Common myeloid progenitor, CD34-positive (primary cell): ENCODE measurements at regions not wholly inside any gene's neighbourhood (a gene's known extent, or its start where the extent isn't known, plus 50 kb on each side); places are given as distances from the start of the nearest gene placed in this dataset.
"Not testable (repeated sequence)": the region's sequence is repeated elsewhere in the genome, so short reads cannot be mapped to it uniquely, and the experiment has no call there.

ENCODE experiments used
- CTCF ChIA-PET: fragments of 350-600 bp; sonication (Branson Sonifier 250); formaldehyde crosslinking; loops from one replicate; lab custom pipeline; 2021; ENCODE audit warnings: antibody characterized with exemption; lab: Charles Lee
- POLR2A ChIA-PET: fragments of 350-600 bp; sonication (Branson Sonifier 250); formaldehyde crosslinking; loops from one replicate; lab custom pipeline; 2021; ENCODE audit warnings: antibody characterized with exemption; lab: Charles Lee
- DNase-seq, 3 donors: peaks; one replicate each; pipeline versions ENCODE4 v3.0.0 to v3.0.0-alpha.2; 2013
- H3K27ac ChIP-seq, 2 experiments: 1 replicate in 1 of 2; 2 replicates in 1 of 2; pipeline ENCODE4 v1.7.0; 2013; ENCODE audit warnings: inconsistent platforms in 2 of 2, low read length in 2 of 2, mild to moderate bottlenecking in 2 of 2, low read depth in 1 of 2, moderate library complexity in 1 of 2; ENCODE audit not compliant: severe bottlenecking in 2 of 2, insufficient read depth in 1 of 2, poor library complexity in 1 of 2
- H3K27me3 ChIP-seq, 5 experiments: replicated peaks in 2 of 5; 1 replicate in 3 of 5; 2 replicates in 2 of 5; pipeline versions ENCODE4 v1.6.1 to v1.7.0; 2013; ENCODE audit warnings: low read length in 4 of 5, mild to moderate bottlenecking in 2 of 5, moderate library complexity in 2 of 5, inconsistent platforms in 1 of 5; ENCODE audit not compliant: insufficient read depth in 5 of 5, control insufficient read depth in 4 of 5
- H3K36me3 ChIP-seq, 4 experiments: 1 replicate in 2 of 4; 2 replicates in 2 of 4; pipeline versions ENCODE4 v1.6.1 to v1.7.0; 2013; ENCODE audit warnings: low read length in 3 of 4, control low read depth in 1 of 4, mild to moderate bottlenecking in 1 of 4; ENCODE audit not compliant: control insufficient read depth in 4 of 4, insufficient read depth in 4 of 4
- H3K4me1 ChIP-seq, 4 experiments: 1 replicate in 3 of 4; 2 replicates in 1 of 4; pipeline versions ENCODE4 v1.6.1 to v1.7.1; 2013; ENCODE audit warnings: low read length in 3 of 4, mild to moderate bottlenecking in 3 of 4, control low read depth in 1 of 4, inconsistent platforms in 1 of 4, moderate library complexity in 1 of 4; ENCODE audit not compliant: control insufficient read depth in 4 of 4, insufficient read depth in 4 of 4; ENCODE audit errors: control extremely low read depth in 1 of 4
- H3K4me3 ChIP-seq, 7 experiments: 1 replicate in 4 of 7; 2 replicates in 3 of 7; pipeline versions ENCODE4 v1.5.1 to v1.7.0; 2013; ENCODE audit warnings: mild to moderate bottlenecking in 7 of 7, low read length in 6 of 7, moderate library complexity in 6 of 7, inconsistent platforms in 2 of 7, low read depth in 2 of 7, control low read depth in 1 of 7; ENCODE audit not compliant: insufficient read depth in 4 of 7, control insufficient read depth in 1 of 7; ENCODE audit errors: extremely low read depth in 1 of 7
- H3K9me3 ChIP-seq, 5 experiments: 1 replicate in 4 of 5; 2 replicates in 1 of 5; pipeline versions ENCODE4 v1.6.1 to v1.7.1; 2013; ENCODE audit warnings: low read length in 4 of 5, mild to moderate bottlenecking in 2 of 5, inconsistent platforms in 1 of 5, low read depth in 1 of 5, moderate library complexity in 1 of 5; ENCODE audit not compliant: control insufficient read depth in 4 of 5, insufficient read depth in 2 of 5; ENCODE audit errors: control extremely low read depth in 1 of 5
- WGBS: methylation state at CpG from one replicate; pipeline ENCODE4 v1.1.5; 2013; ENCODE audit not compliant: insufficient coverage; 5-methylcytosine and 5-hydroxymethylcytosine counted together

GRCh38 chr14:22178333-22178839 lies 410.6 kb downstream of the DAD1 start:
- Histone ChIP-seq H3K4me1 (peaks cover 9 to 35% (median 23%) of the 10 kb centered on the region in 4 experiments), H3K27me3 (peaks cover 0 to 68% (median 17%) of the 10 kb centered on the region in 5 experiments), H3K36me3 (no peaks in the 10 kb centered on the region), H3K9me3 (no peaks in the 10 kb centered on the region), H3K4me3 (peak overlapping the region in 3 of 7 experiments; percentile 0 to 48 (median 35)), H3K27ac (no peak overlapping the region)
- peak; percentile 52 to 90 (median 86) for DNase-seq
- ChIA-PET POLR2A (interaction anchor here (1.2 kb wide), 1 partner anchor 378 kb away, joined by 4 read pairs; no protein-coding TSS in a partner anchor), CTCF (interaction anchor here (0.8 to 6.5 kb wide), 9 partner anchors 11 to 48 kb away, joined by 3 to 64 read pairs (median 5); no protein-coding TSS in a partner anchor)
- whole genome bisulfite sequencing, result 9% methylated on average over 2 of the region's 2 CpGs

- Histone ChIP-seq H3K4me3 (peak overlapping the region in 3 of 7 experiments; percentile 0 to 48 (median 35)), H3K27ac (no peak overlapping the region), H3K4me1 (peaks cover 9 to 35% (median 23%) of the 10 kb centered on the region in 4 experiments), H3K36me3 (no peaks in the 10 kb centered on the region), H3K9me3 (no peaks in the 10 kb centered on the region), H3K27me3 (peaks cover 0 to 67% (median 21%) of the 10 kb centered on the region in 5 experiments)
- POLR2A ChIA-PET, result interaction anchor here (1.2 kb wide), 1 partner anchor 378 kb away, joined by 4 read pairs; no protein-coding TSS in a partner anchor
- CTCF ChIA-PET, result interaction anchor here (0.7 to 6.5 kb wide), 11 partner anchors 10 to 56 kb away, joined by 3 to 64 read pairs (median 5); no protein-coding TSS in a partner anchor
- DNase-seq, result peak; percentile 84 to 96 (median 92)
- WGBS, result 0% methylated on average over 1 of the region's 4 CpGs
These were observed 411.2 kb downstream of the DAD1 start for GRCh38 chr14:22177870-22178269.

GRCh38 chr14:22176957-22177356 lies 412.1 kb downstream of the DAD1 start:
- Histone ChIP-seq H3K36me3 (no peaks in the 10 kb centered on the region), H3K27me3 (peaks cover 0 to 66% (median 19%) of the 10 kb centered on the region in 5 experiments), H3K27ac (no peak overlapping the region), H3K4me3 (no peak overlapping the region), H3K4me1 (peaks cover 9 to 35% (median 23%) of the 10 kb centered on the region in 4 experiments), H3K9me3 (no peaks in the 10 kb centered on the region)
- WGBS, result no CpG with 5 or more reads among the region's 1 CpG
- DNase-seq, result peak in 2 of 3 donors; percentile 16 to 28
- POLR2A ChIA-PET, result no interaction called here
- CTCF ChIA-PET, result interaction anchor here (0.6 to 6.5 kb wide), 9 partner anchors 10 to 1648 kb away, joined by 3 to 64 read pairs (median 7); no protein-coding TSS in a partner anchor

- H3K36me3 ChIP-seq, DNase-seq, H3K9me3 ChIP-seq, POLR2A ChIA-PET, H3K4me3 ChIP-seq, H3K27ac ChIP-seq: not testable (repeated sequence)
- peaks cover 9 to 33% (median 23%) of the 10 kb centered on the region in 4 experiments for H3K4me1 ChIP-seq
- no CpG with 5 or more reads among the region's 1 CpG for WGBS
- peaks cover 0 to 52% (median 14%) of the 10 kb centered on the region in 5 experiments for H3K27me3 ChIP-seq
- CTCF ChIA-PET, result interaction anchor here (1.0 to 2.0 kb wide), 2 partner anchors 10 to 12 kb away, joined by 3 to 5 read pairs; no protein-coding TSS in a partner anchor
These were observed 413.8 kb downstream of the DAD1 start for GRCh38 chr14:22175278-22175558.

GRCh38 chr14:22174412-22175277 lies 414.4 kb downstream of the DAD1 start:
- POLR2A ChIA-PET, result no interaction called here
- no CpG with 5 or more reads among the region's 8 CpGs for WGBS

GRCh38 chr14:22168092-22168955 lies 420.7 kb downstream of the DAD1 start:
- no peak overlapping the region for H3K4me3 ChIP-seq
- ChIA-PET CTCF (interaction anchor here (1.0 to 6.2 kb wide), 5 partner anchors 9 to 37 kb away, joined by 3 to 64 read pairs (median 4); no protein-coding TSS in a partner anchor), POLR2A (no interaction called here)
- peaks cover 0 to 26% (median 10%) of the 10 kb centered on the region in 5 experiments for H3K27me3 ChIP-seq
- DNase-seq, result peak in 2 of 3 donors; percentile 40 to 54
- no peaks in the 10 kb centered on the region for H3K36me3 ChIP-seq
- H3K9me3 ChIP-seq, result no peaks in the 10 kb centered on the region
- no peak overlapping the region for H3K27ac ChIP-seq
- WGBS, result 86% methylated on average over 7 of the region's 8 CpGs
- H3K4me1 ChIP-seq, result peaks cover under 1 to 3% (median 1%) of the 10 kb centered on the region in 4 experiments

More at GRCh38 chr14:22174412-22175277, 414.4 kb downstream of the DAD1 start:
- no peak for DNase-seq
- Histone ChIP-seq H3K9me3 (no peaks in the 10 kb centered on the region), H3K27ac (no peak overlapping the region), H3K4me3 (no peak overlapping the region), H3K27me3 (peaks cover 0 to 46% (median 10%) of the 10 kb centered on the region in 5 experiments), H3K4me1 (peaks cover 9 to 27% (median 23%) of the 10 kb centered on the region in 4 experiments), H3K36me3 (no peaks in the 10 kb centered on the region)
- CTCF ChIA-PET, result interaction anchor here (1.0 to 2.0 kb wide), 5 partner anchors 10 to 30 kb away, joined by 3 to 5 read pairs (median 3); no protein-coding TSS in a partner anchor
